Mesothelial cell of epicardium (in vitro differentiated cells): ENCODE measurements at regions not wholly inside any gene's neighbourhood (a gene's known extent, or its start where the extent isn't known, plus 50 kb on each side); places are given as distances from the start of the nearest gene placed in this dataset.

ENCODE experiments used
- DNase-seq, 2 experiments: peaks; one replicate each; pipeline ENCODE4 v3.0.0; 2021; ENCODE audit warnings: low spot score in 2 of 2; ENCODE audit not compliant: unreplicated experiment in 2 of 2
- H3K27ac Mint-ChIP-seq: 2 replicates; pipeline ENCODE4 v1.8.0; 2021; ENCODE audit warnings: mixed read lengths
- H3K27me3 Mint-ChIP-seq: 2 replicates; pipeline ENCODE4 v1.8.0; 2021; ENCODE audit warnings: low read depth, mixed read lengths
- H3K36me3 Mint-ChIP-seq: 2 replicates; pipeline ENCODE4 v1.8.0; 2021; ENCODE audit warnings: mixed read lengths
- H3K4me1 Mint-ChIP-seq: 2 replicates; pipeline ENCODE4 v1.8.0; 2021; ENCODE audit warnings: mixed read lengths
- H3K4me3 Mint-ChIP-seq: 2 replicates; pipeline ENCODE4 v1.8.0; 2021; ENCODE audit warnings: mild to moderate bottlenecking, moderate library complexity, mixed read lengths
- H3K9me3 Mint-ChIP-seq: 2 replicates; pipeline ENCODE4 v1.8.0; 2021; ENCODE audit warnings: mixed read lengths
- CTCF ChIP-seq: fragments of 200-600 bp; sonication (generic); IDR thresholded peaks from one replicate; pipeline ENCODE4 v1.5.0; 2021; ENCODE audit warnings: antibody characterized with exemption; ENCODE audit not compliant: unreplicated experiment

DNA sequence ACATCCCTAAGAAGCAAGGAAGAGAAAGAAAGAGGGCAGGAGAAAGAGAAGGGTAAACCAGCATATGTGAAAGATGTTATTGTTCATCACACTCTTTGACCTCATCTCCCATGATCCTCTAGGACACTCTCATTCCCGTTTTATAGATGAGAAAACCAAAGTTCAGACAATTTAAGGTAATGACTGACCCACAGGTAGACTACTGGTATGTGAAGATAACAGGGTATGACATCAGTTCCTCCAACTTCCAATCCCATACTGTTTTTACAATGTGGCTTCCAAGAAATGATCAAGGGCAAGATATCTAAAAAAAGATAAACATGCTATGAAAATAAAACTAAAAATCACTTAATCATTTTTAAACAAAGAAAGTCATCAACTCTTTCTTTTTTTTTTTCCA lies 95.2 kb upstream of the TNFSF4 start:
- Mint-ChIP-seq H3K9me3 (peaks cover 3% of the 10 kb centered on the region), H3K4me3 (no peak overlapping the region), H3K27me3 (peaks cover 10% of the 10 kb centered on the region), H3K27ac (no peak overlapping the region), H3K36me3 (no peaks in the 10 kb centered on the region), H3K4me1 (peaks cover 9% of the 10 kb centered on the region)
- no peak for TF ChIP-seq CTCF
- no peak for DNase-seq

GRCh38 chr1:173302890-173303829 lies 96.0 kb upstream of the TNFSF4 start:
- Mint-ChIP-seq H3K4me1 (peaks cover 9% of the 10 kb centered on the region), H3K36me3 (no peaks in the 10 kb centered on the region), H3K27me3 (peaks cover 5% of the 10 kb centered on the region), H3K4me3 (no peak overlapping the region), H3K27ac (no peak overlapping the region), H3K9me3 (peaks cover 3% of the 10 kb centered on the region)
- no peak for TF ChIP-seq CTCF
- DNase-seq = no peak

GRCh38 chr1:173303984-173304383 lies 96.9 kb upstream of the TNFSF4 start:
- peaks cover 1% of the 10 kb centered on the region for H3K27me3 Mint-ChIP-seq
- DNase-seq = no peak
- no peaks in the 10 kb centered on the region for H3K36me3 Mint-ChIP-seq
- no peak for TF ChIP-seq CTCF
- H3K4me1 Mint-ChIP-seq = peaks cover 9% of the 10 kb centered on the region
- no peak overlapping the region for H3K27ac Mint-ChIP-seq
- H3K4me3 Mint-ChIP-seq = no peak overlapping the region
- H3K9me3 Mint-ChIP-seq = peaks cover 3% of the 10 kb centered on the region

DNA sequence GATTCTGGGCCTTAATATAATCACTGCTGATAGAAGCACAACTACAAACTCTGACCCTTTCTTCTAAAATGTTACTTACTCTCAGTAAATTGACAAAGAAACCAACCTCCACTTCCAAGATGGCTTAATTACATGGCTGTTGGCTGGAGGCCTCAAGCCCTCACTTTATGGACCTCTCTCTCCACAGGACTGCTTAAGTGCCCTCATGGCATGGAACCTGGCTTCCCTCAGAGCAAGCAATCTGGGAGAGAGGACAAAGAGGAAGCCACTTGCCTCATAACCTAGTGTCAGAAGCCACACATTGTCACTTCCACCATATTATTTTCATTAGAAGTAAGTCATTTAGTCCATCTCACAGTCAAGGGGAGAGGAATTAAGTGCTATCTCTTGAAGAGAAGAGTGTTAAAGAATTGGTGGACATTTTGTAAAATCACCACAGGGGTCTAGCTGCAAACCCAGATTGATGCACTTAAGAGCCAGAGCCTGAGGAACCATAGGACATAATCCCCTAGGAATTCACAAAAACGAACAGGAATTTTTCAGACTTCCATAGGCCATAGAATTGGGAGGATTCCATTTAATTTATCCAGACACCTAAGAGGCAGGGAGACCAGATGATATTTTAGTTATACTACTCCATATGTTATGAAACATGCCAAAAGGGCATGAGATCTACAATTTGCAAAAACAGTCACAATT lies 97.5 kb upstream of the TNFSF4 start:
- Mint-ChIP-seq H3K27ac (no peak overlapping the region), H3K27me3 (no peaks in the 10 kb centered on the region), H3K9me3 (peaks cover 6% of the 10 kb centered on the region), H3K36me3 (peaks cover 1% of the 10 kb centered on the region), H3K4me3 (no peak overlapping the region), H3K4me1 (peaks cover 9% of the 10 kb centered on the region)
- no peak for DNase-seq
- no peak for TF ChIP-seq CTCF

- Mint-ChIP-seq H3K4me3 (no peak overlapping the region), H3K27me3 (no peaks in the 10 kb centered on the region), H3K27ac (no peak overlapping the region), H3K4me1 (peaks cover 5% of the 10 kb centered on the region), H3K36me3 (peaks cover 4% of the 10 kb centered on the region), H3K9me3 (peaks cover 12% of the 10 kb centered on the region)
- no peak for TF ChIP-seq CTCF
- DNase-seq = no peak
Measured at GRCh38 chr1:173307845-173308244, 100.7 kb upstream of the TNFSF4 start.
